GM12878 (cell line): ENCODE measurements at regions not wholly inside any gene's neighbourhood (a gene's known extent, or its start where the extent isn't known, plus 50 kb on each side); places are given as distances from the start of the nearest gene placed in this dataset.

ENCODE experiments used
- ATAC-seq: fragments of 200-7000 bp; cut with Tn5 transposase; 3 replicates; pipeline ENCODE4 v1.9.1; 2020; ENCODE audit warnings: mild to moderate bottlenecking, moderate library complexity
- BruUV-seq: library from RNA; stranded (reverse); fragments of 400-500 nt; replicated peaks from 2 replicates; lab custom pipeline; 2021; lab: Mats Ljungman, UMichigan
- CTCF ChIA-PET: fragments of 300-600 bp; sonication (Branson Sonifier 250); formaldehyde crosslinking; extraction: SDS; loops from one replicate; lab custom pipeline; 2021; ENCODE audit warnings: inconsistent platforms; lab: Yijun Ruan, JAX
- POLR2A ChIA-PET: fragments of 350-600 bp; formaldehyde crosslinking; extraction: SDS; loops from one replicate; lab custom pipeline; 2021; ENCODE audit warnings: inconsistent platforms; lab: Charles Lee
- RAD21 ChIA-PET: fragments of 300-600 bp; sonication (Branson Sonifier 250); formaldehyde crosslinking; loops from one replicate; lab custom pipeline; 2023; ENCODE audit warnings: antibody characterized with exemption; ENCODE audit not compliant: unreplicated experiment; lab: Charles Lee
- SMC1A ChIA-PET: fragments of 300-600 bp; sonication (Branson Sonifier 250); formaldehyde crosslinking; loops from one replicate; lab custom pipeline; 2023; ENCODE audit not compliant: unreplicated experiment, uncharacterized antibody; lab: Charles Lee
- DNase-seq: peaks from one replicate; pipeline ENCODE4 v3.0.0-alpha.2; 2011; ENCODE audit warnings: low read depth, low spot score
- FAIRE-seq: peaks from 3 replicates; lab custom pipeline; 2011; peaks lifted over from hg19 to GRCh38; lab: Jason Lieb, UNC
- H2AFZ ChIP-seq: 2 replicates; pipeline ENCODE4 v1.6.0; 2011; ENCODE audit warnings: low read depth, low read length, control low read depth; ENCODE audit not compliant: control insufficient read depth
- H3K27ac ChIP-seq: 2 replicates; pipeline ENCODE4 v1.5.1; 2011; ENCODE audit warnings: control low read depth; ENCODE audit not compliant: control insufficient read depth, insufficient read depth
- H3K27me3 ChIP-seq, 2 experiments: replicated peaks in 1 of 2; 2 replicates each; pipeline versions ENCODE4 v1.6.0 to v1.6.1; 2011; ENCODE audit warnings: low read length in 1 of 2; ENCODE audit not compliant: control insufficient read depth in 2 of 2, insufficient read depth in 2 of 2
- H3K36me3 ChIP-seq, 2 experiments: 2 replicates each; pipeline ENCODE4 v1.5.1; 2011; ENCODE audit warnings: low read length in 1 of 2; ENCODE audit not compliant: control insufficient read depth in 2 of 2, insufficient read depth in 2 of 2
- H3K4me1 ChIP-seq: 2 replicates; pipeline ENCODE4 v1.6.1; 2011; ENCODE audit warnings: mild to moderate bottlenecking, low read length, moderate library complexity, mixed read lengths; ENCODE audit not compliant: control insufficient read depth, insufficient read depth
- H3K4me2 ChIP-seq: 2 replicates; pipeline ENCODE4 v1.6.0; 2011; ENCODE audit warnings: control low read depth; ENCODE audit not compliant: control insufficient read depth, insufficient read depth
- H3K4me3 ChIP-seq: fragments of 200-600 bp; sonication (generic); 2 replicates; pipeline ENCODE4 v1.5.1; 2016
- H3K79me2 ChIP-seq: 2 replicates; pipeline ENCODE4 v1.6.0; 2011; ENCODE audit warnings: low read length; ENCODE audit not compliant: control insufficient read depth, insufficient read depth
- H3K9ac ChIP-seq: 2 replicates; pipeline ENCODE4 v1.8.0; 2011; ENCODE audit warnings: low read length, control low read depth, mixed read lengths; ENCODE audit not compliant: control insufficient read depth, insufficient read depth
- H3K9me3 ChIP-seq: replicated peaks from 3 replicates; pipeline ENCODE4 v1.5.1; 2011; ENCODE audit warnings: mild to moderate bottlenecking, low read length; ENCODE audit not compliant: control insufficient read depth, insufficient read depth
- H4K20me1 ChIP-seq: 2 replicates; pipeline ENCODE4 v1.6.0; 2011; ENCODE audit not compliant: control insufficient read depth, insufficient read depth
- ATF2 ChIP-seq: IDR thresholded peaks from 2 replicates; pipeline ENCODE4 v1.6.1; 2012; ENCODE audit warnings: low read length, inconsistent platforms
- WRNIP1 ChIP-seq: IDR thresholded peaks from 2 replicates; pipeline ENCODE4 v1.6.1; 2011; ENCODE audit warnings: low read depth, low read length, improper control_type of control experiment, borderline replicate concordance
- ZNF687 ChIP-seq: fragments of 450-650 bp; IDR thresholded peaks from 2 replicates; pipeline ENCODE4 v1.6.1; 2017; ENCODE audit warnings: mild to moderate bottlenecking, moderate library complexity
- WGBS: methylation state at CpG from one replicate; pipeline ENCODE4 v1.1.6; 2016; ENCODE audit warnings: low lambda C conversion rate; ENCODE audit not compliant: insufficient replicate concordance, insufficient coverage; ENCODE audit errors: missing lambda C conversion rate; 5-methylcytosine and 5-hydroxymethylcytosine counted together
- in situ Hi-C: fragments of 300-500 bp; cut with MboI; formaldehyde crosslinking; loops from 9 replicates; pipeline ENCODE4 v1.14.3; 2018; ENCODE audit warnings: mixed read lengths
- intact Hi-C: fragments of 100-400 bp; cut with micrococcal nuclease; formaldehyde crosslinking; loops from one replicate; pipeline ENCODE4 v1.14.2; 2022; ENCODE audit not compliant: unreplicated experiment

- DNase-seq (no peak), FAIRE-seq (no peak), ATAC-seq (no peak)
- Histone ChIP-seq H3K9me3 (no peaks in the 10 kb centered on the region), H3K27me3 (no peaks in the 10 kb centered on the region), H3K27ac (no peak overlapping the region), H3K36me3 (no peaks in the 10 kb centered on the region), H3K4me2 (no peak overlapping the region), H4K20me1 (no peaks in the 10 kb centered on the region), H2AFZ (no peak overlapping the region), H3K9ac (no peak overlapping the region), H3K79me2 (no peaks in the 10 kb centered on the region), H3K4me1 (peaks cover 4% of the 10 kb centered on the region; the same call in 1 of the 2 replicates), H3K4me3 (no peak overlapping the region)
- RAD21 ChIA-PET, result interaction anchor here (4.4 kb wide), 1 partner anchor 9 kb away, joined by 39 read pairs; no protein-coding TSS in a partner anchor
- no TSS peak for BruUV-seq
- in situ Hi-C loops (no loop called here), intact Hi-C loops (no loop called here)
- POLR2A ChIA-PET, result interaction anchor here (0.6 kb wide), 1 partner anchor 22 kb away, joined by 4 read pairs; no protein-coding TSS in a partner anchor
- CTCF ChIA-PET, result interaction anchor here (0.9 to 2.1 kb wide), 2 partner anchors 9 to 18 kb away, joined by 3 to 5 read pairs; no protein-coding TSS in a partner anchor
- TF ChIP-seq ATF2, result no peak
- no peak for TF ChIP-seq ZNF687
- TF ChIP-seq WRNIP1, result no peak
- WGBS, result 69% methylated on average over 18 of the region's 18 CpGs
- SMC1A ChIA-PET, result interaction anchor here (3.7 kb wide), 1 partner anchor 7 kb away, joined by 42 read pairs; no protein-coding TSS in a partner anchor
Observed at GRCh38 chr13:30124131-30124768, 183.1 kb downstream of the KATNAL1 start.
